ENCODE measurements at regions not wholly inside any gene's neighbourhood (a gene's known extent, or its start where the extent isn't known, plus 50 kb on each side); places are given as distances from the start of the nearest gene placed in this dataset.
A peak's percentile ranks its signal among the peaks of the same experiment; 100 is the strongest.

GRCh38 chr3:126257174-126257573, 76.8 kb upstream of the ALDH1L1 start:
- Mint-ChIP-seq H3K27ac (ENCODE audit: unreplicated experiment) (no peak overlapping the region), H3K9me3 (ENCODE audit: unreplicated experiment) (peaks cover 7% of the 10 kb centered on the region), H3K36me3 (ENCODE audit: unreplicated experiment) (no peaks in the 10 kb centered on the region), H3K27me3 (ENCODE audit: unreplicated experiment) (no peaks in the 10 kb centered on the region), H3K4me1 (ENCODE audit: unreplicated experiment) (peaks cover 19% of the 10 kb centered on the region), H3K4me3 (ENCODE audit: unreplicated experiment) (no peak overlapping the region)
- TF ChIP-seq CTCF (IDR thresholded peaks at IDR 0.05), result no peak
- DNase-seq (ENCODE audit: extremely low spot score, unreplicated experiment), result no peak

- Mint-ChIP-seq H3K36me3 (ENCODE audit: unreplicated experiment) (no peaks in the 10 kb centered on the region), H3K27ac (ENCODE audit: unreplicated experiment) (no peak overlapping the region), H3K4me3 (ENCODE audit: unreplicated experiment) (no peak overlapping the region), H3K9me3 (ENCODE audit: unreplicated experiment) (no peaks in the 10 kb centered on the region), H3K27me3 (ENCODE audit: unreplicated experiment) (no peaks in the 10 kb centered on the region), H3K4me1 (ENCODE audit: unreplicated experiment) (peaks cover 14% of the 10 kb centered on the region)
- no peak for TF ChIP-seq CTCF (IDR thresholded peaks at IDR 0.05)
- no peak for DNase-seq (ENCODE audit: extremely low spot score, unreplicated experiment)
Observed at GRCh38 chr3:126256251-126256650, 75.9 kb upstream of the ALDH1L1 start.

- no peak for TF ChIP-seq CTCF (IDR thresholded peaks at IDR 0.05)
- Mint-ChIP-seq H3K4me1 (ENCODE audit: unreplicated experiment) (no peaks in the 10 kb centered on the region), H3K27me3 (ENCODE audit: unreplicated experiment) (no peaks in the 10 kb centered on the region), H3K36me3 (ENCODE audit: unreplicated experiment) (no peaks in the 10 kb centered on the region), H3K4me3 (ENCODE audit: unreplicated experiment) (no peak overlapping the region), H3K9me3 (ENCODE audit: unreplicated experiment) (no peaks in the 10 kb centered on the region), H3K27ac (ENCODE audit: unreplicated experiment) (no peak overlapping the region)
- no peak for DNase-seq (ENCODE audit: extremely low spot score, unreplicated experiment)
Observed at GRCh38 chr3:126253072-126253471, 72.7 kb upstream of the ALDH1L1 start.

GRCh38 chr3:126252373-126252772, 72.0 kb upstream of the ALDH1L1 start:
- H3K27me3 Mint-ChIP-seq (ENCODE audit: unreplicated experiment), result no peaks in the 10 kb centered on the region
- H3K4me3 Mint-ChIP-seq (ENCODE audit: unreplicated experiment), result no peak overlapping the region
- no peak overlapping the region for H3K27ac Mint-ChIP-seq (ENCODE audit: unreplicated experiment)
- no peak for DNase-seq (ENCODE audit: extremely low spot score, unreplicated experiment)
- no peaks in the 10 kb centered on the region for H3K9me3 Mint-ChIP-seq (ENCODE audit: unreplicated experiment)
- H3K4me1 Mint-ChIP-seq (ENCODE audit: unreplicated experiment), result no peaks in the 10 kb centered on the region
- H3K36me3 Mint-ChIP-seq (ENCODE audit: unreplicated experiment), result no peaks in the 10 kb centered on the region
- no peak for TF ChIP-seq CTCF (IDR thresholded peaks at IDR 0.05)

- peak; percentile 83 for DNase-seq (ENCODE audit: extremely low spot score, unreplicated experiment)
- peak; percentile 68 for TF ChIP-seq CTCF (IDR thresholded peaks at IDR 0.05)
- Mint-ChIP-seq H3K4me3 (ENCODE audit: unreplicated experiment) (no peak overlapping the region), H3K27me3 (ENCODE audit: unreplicated experiment) (peaks cover 7% of the 10 kb centered on the region), H3K36me3 (ENCODE audit: unreplicated experiment) (no peaks in the 10 kb centered on the region), H3K9me3 (ENCODE audit: unreplicated experiment) (no peaks in the 10 kb centered on the region), H3K4me1 (ENCODE audit: unreplicated experiment) (no peaks in the 10 kb centered on the region), H3K27ac (ENCODE audit: unreplicated experiment) (no peak overlapping the region)
Observed at GRCh38 chr3:126245811-126246727, 65.7 kb upstream of the ALDH1L1 start.

Data from osteocyte (in vitro differentiated cells).